DLD1 (cell line): ENCODE measurements at regions not wholly inside any gene's neighbourhood (a gene's known extent, or its start where the extent isn't known, plus 50 kb on each side); places are given as distances from the start of the nearest gene placed in this dataset.
"Not testable (repeated sequence)": the region's sequence is repeated elsewhere in the genome, so short reads cannot be mapped to it uniquely, and the experiment has no call there.

Source experiments
- in situ Hi-C: cut with HindIII; loops from 2 replicates; pipeline ENCODE4 v1.10.0; 2017; ENCODE audit warnings: low sequenced_read_pairs

DNA sequence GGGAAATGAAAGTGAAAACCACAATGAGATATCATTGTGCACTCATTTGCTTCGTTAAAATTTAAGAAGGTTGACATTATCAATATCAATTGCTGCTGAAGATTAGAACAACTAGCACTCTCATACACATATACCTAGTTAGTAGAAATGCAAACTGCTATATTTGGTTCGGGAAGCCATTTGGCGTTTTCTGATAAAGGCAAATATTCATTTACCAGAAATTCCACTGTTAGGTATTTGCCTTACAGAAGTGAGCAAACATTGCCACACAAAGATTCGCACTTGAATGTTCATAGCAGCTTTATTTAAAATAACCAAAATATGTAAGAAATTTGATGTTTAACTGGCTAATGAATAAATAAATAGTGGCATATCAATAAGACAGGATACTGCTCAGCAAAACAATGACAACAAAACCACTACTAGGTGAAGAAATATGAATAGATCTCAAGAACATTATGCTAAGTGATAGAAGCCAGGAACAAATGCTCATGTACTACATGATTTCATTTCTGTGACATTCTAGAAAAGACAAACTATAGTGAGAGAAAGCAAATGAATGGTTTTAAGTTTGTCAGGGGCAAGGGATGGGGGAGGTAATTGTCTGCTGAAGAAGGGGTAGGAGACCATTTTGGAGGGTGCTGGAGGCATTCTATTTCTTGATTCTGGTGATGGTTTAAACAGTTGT, 387.8 kb downstream of the PTH2R start:
- in situ Hi-C loops, result no loop called here

- in situ Hi-C loops, result no loop called here
These were observed 392.1 kb downstream of the PTH2R start for GRCh38 chr2:208798698-208799097.

- in situ Hi-C loops, result no loop called here
These were observed 392.8 kb downstream of the PTH2R start for GRCh38 chr2:208799397-208799796.

- in situ Hi-C loops, result not testable (repeated sequence)
These were observed 394.3 kb downstream of the PTH2R start for GRCh38 chr2:208800887-208801286.

- in situ Hi-C loops, result no loop called here
These were observed 401.2 kb downstream of the PTH2R start for GRCh38 chr2:208807756-208808155.

DNA sequence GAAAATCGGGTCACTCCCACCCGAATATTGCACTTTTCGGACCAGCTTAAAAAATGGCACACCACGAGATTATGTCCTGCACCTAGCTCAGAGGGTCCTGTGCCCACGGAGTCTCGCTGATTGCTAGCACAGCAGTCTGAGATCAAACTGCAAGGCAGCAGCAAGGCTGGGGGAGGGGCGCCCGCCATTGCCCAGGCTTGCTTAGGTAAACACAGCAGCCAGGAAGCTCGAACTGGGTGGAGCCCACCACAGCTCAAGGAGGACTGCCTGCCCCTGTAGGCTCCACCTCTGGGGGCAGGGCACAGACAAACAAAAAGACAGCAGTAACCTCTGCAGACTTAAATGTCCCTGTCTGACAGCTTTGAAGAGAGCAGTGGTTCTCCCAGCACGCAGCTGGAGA, 405.3 kb downstream of the PTH2R start:
- in situ Hi-C loops, result not testable (repeated sequence)

DNA sequence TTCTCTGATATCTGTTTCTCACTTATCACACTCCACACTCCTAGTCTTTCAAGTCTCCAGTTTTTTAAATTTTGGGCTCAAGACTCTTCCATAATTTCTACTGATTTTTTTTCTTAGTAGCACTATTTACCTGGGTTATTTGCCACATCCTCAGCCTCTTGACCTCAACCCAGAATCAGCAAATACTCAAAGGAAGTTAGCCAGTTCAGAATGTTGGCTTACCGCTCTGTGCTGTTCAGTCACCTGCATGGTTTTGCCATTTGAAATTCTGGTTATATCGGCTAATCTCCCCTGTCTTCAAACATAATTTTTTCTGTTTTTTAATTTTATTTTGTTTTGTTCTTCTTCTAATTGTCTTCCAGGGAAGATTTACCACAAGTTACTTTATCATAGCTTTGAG, 412.6 kb downstream of the PTH2R start:
- in situ Hi-C loops, result no loop called here

- in situ Hi-C loops, result no loop called here
These were observed 413.6 kb downstream of the PTH2R start for GRCh38 chr2:208820014-208820688.

GRCh38 chr2:208827109-208827508, 420.5 kb downstream of the PTH2R start:
- in situ Hi-C loops, result no loop called here

- in situ Hi-C loops, result no loop called here
These were observed 421.1 kb downstream of the PTH2R start for GRCh38 chr2:208827549-208828221.

DNA sequence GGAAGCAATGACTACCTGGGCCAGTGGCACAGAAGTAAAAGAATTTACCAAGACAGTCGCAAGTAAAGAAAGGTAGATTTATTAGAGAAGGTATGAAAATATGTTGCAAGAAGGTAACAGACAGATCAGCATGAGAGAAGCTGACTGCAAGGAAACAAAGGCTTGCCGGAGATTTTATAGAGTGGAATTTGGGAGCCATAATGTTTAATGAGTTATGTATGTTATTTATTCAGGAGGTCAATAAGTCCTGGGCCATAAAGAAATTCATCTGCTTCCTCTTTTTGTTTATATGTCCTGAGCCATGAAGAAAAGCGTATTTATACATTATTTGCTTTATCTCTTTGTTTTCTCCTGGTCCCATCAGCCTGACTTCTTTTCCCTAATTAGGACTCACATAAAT, 423.6 kb downstream of the PTH2R start:
- in situ Hi-C loops, result no loop called here

GRCh38 chr2:208847651-208848050, 441.1 kb downstream of the PTH2R start:
- in situ Hi-C loops, result no loop called here

DNA sequence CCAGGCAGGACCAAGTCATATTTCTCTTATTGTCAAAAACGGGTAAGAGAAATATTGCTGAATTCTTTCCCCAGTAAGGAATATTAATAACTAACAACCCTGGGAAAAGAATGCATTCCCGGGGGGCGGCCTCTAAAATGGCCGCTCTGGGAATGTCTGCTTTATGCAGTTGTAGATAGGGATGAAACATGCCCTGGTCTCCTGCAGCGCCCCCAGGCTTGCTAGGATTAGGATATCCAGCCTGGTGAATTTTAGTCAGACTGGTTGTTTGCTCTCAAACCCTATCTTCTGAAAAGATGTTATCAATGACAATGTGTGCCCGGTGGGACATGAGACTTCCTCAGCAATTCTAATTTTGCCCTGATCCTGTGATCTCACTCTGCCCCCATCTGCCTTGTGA, 448.1 kb downstream of the PTH2R start:
- in situ Hi-C loops, result no loop called here

- in situ Hi-C loops, result no loop called here
These were observed 460.8 kb downstream of the PTH2R start for GRCh38 chr2:208867374-208867773.

DNA sequence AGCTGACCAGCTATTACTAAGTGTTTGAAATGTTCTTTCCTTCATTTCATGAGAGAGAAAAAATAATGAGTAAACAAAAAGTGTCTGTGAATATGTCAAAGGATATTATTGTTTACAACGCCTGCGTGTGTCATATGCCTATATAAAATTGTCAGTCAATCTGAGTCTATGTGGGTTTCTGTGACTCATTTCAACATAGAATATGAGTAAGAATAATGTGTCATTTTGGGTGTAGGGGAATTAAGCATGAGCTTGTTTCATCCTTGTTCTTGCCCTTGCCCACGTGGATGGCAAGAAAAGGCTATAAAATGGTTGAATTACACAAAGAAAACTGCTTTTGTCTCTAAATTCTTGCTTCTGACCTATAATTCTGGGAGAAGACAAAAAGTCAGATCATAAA, 466.0 kb downstream of the PTH2R start:
- in situ Hi-C loops, result no loop called here

GRCh38 chr2:208879666-208880065, 473.1 kb downstream of the PTH2R start:
- in situ Hi-C loops, result no loop called here

GRCh38 chr2:208880171-208880570, 473.6 kb downstream of the PTH2R start:
- in situ Hi-C loops, result no loop called here

- in situ Hi-C loops, result no loop called here
These were observed 483.9 kb downstream of the PTH2R start for GRCh38 chr2:208890486-208890885.

- in situ Hi-C loops, result no loop called here
These were observed 485.6 kb downstream of the PTH2R start for GRCh38 chr2:208892203-208892602.

DNA sequence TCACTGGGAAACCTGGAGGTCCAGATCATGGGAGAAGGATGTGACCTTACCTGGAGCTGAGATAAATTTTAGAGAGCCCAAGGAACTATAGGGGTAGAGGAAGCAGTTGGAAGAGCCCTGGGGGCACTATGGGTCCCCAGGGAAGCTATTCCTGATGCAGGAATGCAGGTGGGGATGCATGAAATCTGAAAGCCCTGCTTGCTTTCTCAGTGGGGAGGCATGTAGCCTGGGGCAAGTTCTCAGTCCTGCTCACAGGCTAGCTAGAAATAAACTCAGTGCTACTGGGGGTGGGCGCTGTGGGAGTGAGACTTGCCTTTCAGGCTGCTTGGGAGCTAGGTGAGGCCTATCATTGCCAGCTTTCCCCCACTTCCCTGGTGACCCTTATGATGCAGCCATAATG, 499.7 kb downstream of the PTH2R start:
- in situ Hi-C loops, result no loop called here

GRCh38 chr2:208915401-208915800, 508.4 kb upstream of the MAP2 start:
- in situ Hi-C loops, result no loop called here

DNA sequence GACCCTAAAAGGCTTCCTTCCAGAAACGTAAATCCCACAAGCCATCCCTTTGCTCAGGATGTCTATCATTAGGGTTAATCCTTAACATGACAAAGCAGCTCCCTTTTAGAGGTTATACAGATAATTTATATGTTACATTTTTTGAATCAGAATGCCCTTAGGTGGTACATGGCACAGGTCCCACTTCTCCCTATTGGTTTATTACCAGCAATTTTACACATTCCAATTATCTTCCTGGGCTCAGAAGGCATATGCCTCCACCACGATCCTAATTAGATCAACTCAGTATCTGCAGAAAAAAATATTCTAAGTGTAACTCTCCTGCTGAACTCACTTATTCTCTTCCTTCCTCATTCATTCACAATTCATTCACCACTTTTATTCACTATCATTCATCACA, 507.0 kb upstream of the MAP2 start:
- in situ Hi-C loops, result no loop called here
